ENCODE measurements at regions not wholly inside any gene's neighbourhood (a gene's known extent, or its start where the extent isn't known, plus 50 kb on each side); places are given as distances from the start of the nearest gene placed in this dataset.

DNA sequence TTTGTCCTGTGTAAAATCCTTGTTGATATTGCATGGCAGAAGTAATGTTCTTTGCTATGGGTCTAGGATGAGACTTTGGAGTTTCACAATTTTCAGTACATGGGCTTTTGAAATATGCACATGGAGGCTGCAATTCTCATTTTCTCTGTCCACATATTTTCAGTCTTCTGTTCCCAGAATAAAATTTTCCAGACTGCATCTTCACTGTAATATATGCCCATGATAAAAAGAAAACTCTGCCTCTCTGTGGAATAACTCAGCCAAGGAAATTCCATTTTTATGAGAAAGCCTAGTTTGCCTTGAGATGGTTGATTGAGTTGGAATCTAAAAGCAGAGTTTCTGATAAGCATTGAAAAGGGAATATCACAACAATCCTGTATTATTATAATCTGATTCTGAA is 601.4 kb upstream of the AADAT start:
- H4K20me1 ChIP-seq (replicated peaks; ENCODE audit: control insufficient read depth, insufficient read depth, low read length), result no peaks in the 10 kb centered on the region
- DNase-seq (ENCODE audit: extremely low read depth in 1 of 4, low spot score in 3 of 4) (no peak), FAIRE-seq (no peak), ATAC-seq (no peak)
- no peaks in the 10 kb centered on the region for H3K36me3 ChIP-seq (ENCODE audit: control insufficient read depth, insufficient read depth, low read length)
- H3K4me2 ChIP-seq (ENCODE audit: insufficient read depth, low read length), result no peak overlapping the region
- no peaks in the 10 kb centered on the region for H3K4me1 ChIP-seq (replicated peaks in 1 of 2; ENCODE audit: control insufficient read depth in 2 of 2, insufficient read depth in 2 of 2, low read length in 2 of 2)
- intact Hi-C loops (cut with micrococcal nuclease), result no loop called here
- H3K79me2 ChIP-seq (ENCODE audit: control insufficient read depth, insufficient read depth, low read length), result no peaks in the 10 kb centered on the region
- in situ Hi-C loops (cut with MboI), result no loop called here
- H3K9me3 ChIP-seq (replicated peaks; ENCODE audit: control insufficient read depth, insufficient read depth, low read depth, low read length), result no peaks in the 10 kb centered on the region
- POLR2A ChIA-PET, result no interaction called here
- no peak overlapping the region for H2AFZ ChIP-seq (ENCODE audit: low read depth, low read length)
- CTCF ChIA-PET (ENCODE audit: low intra/inter-chr PET ratio), result no interaction called here
- no peaks in the 10 kb centered on the region for H3K27me3 ChIP-seq (ENCODE audit: control insufficient read depth in 2 of 2, insufficient read depth in 2 of 2, low read length in 2 of 2)
- no TSS peak for BruUV-seq (replicated peaks)
- H3K9me1 ChIP-seq (ENCODE audit: control insufficient read depth, insufficient read depth, low read length), result no peaks in the 10 kb centered on the region
- no peak overlapping the region for H3K9ac ChIP-seq (ENCODE audit: insufficient read depth in 1 of 2, low read depth in 2 of 2, low read length in 2 of 2)
- TF ChIP-seq, protein P1, sequence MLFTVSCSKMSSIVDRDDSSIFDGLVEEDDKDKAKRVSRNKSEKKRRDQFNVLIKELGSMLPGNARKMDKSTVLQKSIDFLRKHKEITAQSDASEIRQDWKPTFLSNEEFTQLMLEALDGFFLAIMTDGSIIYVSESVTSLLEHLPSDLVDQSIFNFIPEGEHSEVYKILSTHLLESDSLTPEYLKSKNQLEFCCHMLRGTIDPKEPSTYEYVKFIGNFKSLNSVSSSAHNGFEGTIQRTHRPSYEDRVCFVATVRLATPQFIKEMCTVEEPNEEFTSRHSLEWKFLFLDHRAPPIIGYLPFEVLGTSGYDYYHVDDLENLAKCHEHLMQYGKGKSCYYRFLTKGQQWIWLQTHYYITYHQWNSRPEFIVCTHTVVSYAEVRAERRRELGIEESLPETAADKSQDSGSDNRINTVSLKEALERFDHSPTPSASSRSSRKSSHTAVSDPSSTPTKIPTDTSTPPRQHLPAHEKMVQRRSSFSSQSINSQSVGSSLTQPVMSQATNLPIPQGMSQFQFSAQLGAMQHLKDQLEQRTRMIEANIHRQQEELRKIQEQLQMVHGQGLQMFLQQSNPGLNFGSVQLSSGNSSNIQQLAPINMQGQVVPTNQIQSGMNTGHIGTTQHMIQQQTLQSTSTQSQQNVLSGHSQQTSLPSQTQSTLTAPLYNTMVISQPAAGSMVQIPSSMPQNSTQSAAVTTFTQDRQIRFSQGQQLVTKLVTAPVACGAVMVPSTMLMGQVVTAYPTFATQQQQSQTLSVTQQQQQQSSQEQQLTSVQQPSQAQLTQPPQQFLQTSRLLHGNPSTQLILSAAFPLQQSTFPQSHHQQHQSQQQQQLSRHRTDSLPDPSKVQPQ (CRISPR knock-in tag; IDR thresholded peaks at IDR 0.05; ENCODE audit: borderline replicate concordance), result no peak
- TF ChIP-seq GATAD2A (IDR thresholded peaks at IDR 0.05) (no peak), BRD4 (IDR thresholded peaks at IDR 0.05) (no peak), E4F1 (CRISPR knock-in tag; IDR thresholded peaks at IDR 0.05; ENCODE audit: borderline replicate concordance) (no peak), HDAC1 (IDR thresholded peaks at IDR 0.05) (no peak), ZNF165 (CRISPR knock-in tag; IDR thresholded peaks at IDR 0.05; ENCODE audit: borderline replicate concordance) (no peak), ZNF134 (CRISPR knock-in tag; conservative IDR thresholded peaks at IDR 0.05) (no peak), WHSC1 (IDR thresholded peaks at IDR 0.05; ENCODE audit: low read length) (no peak), ZNF263 (CRISPR knock-in tag; IDR thresholded peaks at IDR 0.05; ENCODE audit: borderline replicate concordance) (no peak), ZNF507 (tag; conservative IDR thresholded peaks at IDR 0.05) (no peak), ATF1 (CRISPR knock-in tag; IDR thresholded peaks at IDR 0.05) (no peak), ATF1 (tag; IDR thresholded peaks at IDR 0.05) (no peak), ZFX (CRISPR knock-in tag; IDR thresholded peaks at IDR 0.05) (no peak)
- TF ChIP-seq, protein P2, sequence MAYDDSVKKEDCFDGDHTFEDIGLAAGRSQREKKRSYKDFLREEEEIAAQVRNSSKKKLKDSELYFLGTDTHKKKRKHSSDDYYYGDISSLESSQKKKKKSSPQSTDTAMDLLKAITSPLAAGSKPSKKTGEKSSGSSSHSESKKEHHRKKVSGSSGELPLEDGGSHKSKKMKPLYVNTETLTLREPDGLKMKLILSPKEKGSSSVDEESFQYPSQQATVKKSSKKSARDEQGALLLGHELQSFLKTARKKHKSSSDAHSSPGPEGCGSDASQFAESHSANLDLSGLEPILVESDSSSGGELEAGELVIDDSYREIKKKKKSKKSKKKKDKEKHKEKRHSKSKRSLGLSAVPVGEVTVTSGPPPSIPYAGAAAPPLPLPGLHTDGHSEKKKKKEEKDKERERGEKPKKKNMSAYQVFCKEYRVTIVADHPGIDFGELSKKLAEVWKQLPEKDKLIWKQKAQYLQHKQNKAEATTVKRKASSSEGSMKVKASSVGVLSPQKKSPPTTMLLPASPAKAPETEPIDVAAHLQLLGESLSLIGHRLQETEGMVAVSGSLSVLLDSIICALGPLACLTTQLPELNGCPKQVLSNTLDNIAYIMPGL (CRISPR knock-in tag; IDR thresholded peaks at IDR 0.05), result no peak
- H3K4me3 ChIP-seq, result no peak overlapping the region
- H3K27ac ChIP-seq (ENCODE audit: extremely low read depth, low read depth, low read length), result no peak overlapping the region

Measured in K562 (cell line).